ENCODE measurements at regions not wholly inside any gene's neighbourhood (a gene's known extent, or its start where the extent isn't known, plus 50 kb on each side); places are given as distances from the start of the nearest gene placed in this dataset.
"Not testable (repeated sequence)": the region's sequence is repeated elsewhere in the genome, so short reads cannot be mapped to it uniquely, and the experiment has no call there.

GRCh38 chr14:86775896-86776295 lies 1217.1 kb downstream of the GALC start:
- DNase-seq = not testable (repeated sequence)

GRCh38 chr14:86774916-86775315 lies 1218.1 kb downstream of the GALC start:
- DNase-seq = no peak

GRCh38 chr14:86772075-86772474 lies 1220.9 kb downstream of the GALC start:
- no peak for DNase-seq

- DNase-seq = no peak
Observed at GRCh38 chr14:86770186-86770585, 1222.8 kb downstream of the GALC start.

GRCh38 chr14:86766469-86766868 lies 1226.5 kb downstream of the GALC start:
- no peak for DNase-seq

GRCh38 chr14:86761611-86762010 lies 1231.4 kb downstream of the GALC start:
- DNase-seq = no peak

- no peak for DNase-seq
Observed at GRCh38 chr14:86756521-86757190, 1226.7 kb downstream of the FLRT2 start.

GRCh38 chr14:86750488-86750887 lies 1220.5 kb downstream of the FLRT2 start:
- DNase-seq = not testable (repeated sequence)

- no peak for DNase-seq
Observed at GRCh38 chr14:86739761-86740160, 1209.8 kb downstream of the FLRT2 start.

- not testable (repeated sequence) for DNase-seq
Observed at GRCh38 chr14:86731427-86731826, 1201.5 kb downstream of the FLRT2 start.

- no peak for DNase-seq
Observed at GRCh38 chr14:86723254-86723624, 1193.3 kb downstream of the FLRT2 start.

- DNase-seq = no peak
Observed at GRCh38 chr14:86722612-86723253, 1192.8 kb downstream of the FLRT2 start.

GRCh38 chr14:86714575-86714974 lies 1184.6 kb downstream of the FLRT2 start:
- no peak for DNase-seq

GRCh38 chr14:86714153-86714552 lies 1184.2 kb downstream of the FLRT2 start:
- peak; percentile 54 for DNase-seq

GRCh38 chr14:86712727-86713126 lies 1182.8 kb downstream of the FLRT2 start:
- no peak for DNase-seq

GRCh38 chr14:86712176-86712575 lies 1182.2 kb downstream of the FLRT2 start:
- DNase-seq = no peak

GRCh38 chr14:86708846-86709339 lies 1178.9 kb downstream of the FLRT2 start:
- no peak for DNase-seq

- no peak for DNase-seq
Observed at GRCh38 chr14:86707071-86707470, 1177.1 kb downstream of the FLRT2 start.

- DNase-seq = no peak
Observed at GRCh38 chr14:86683561-86683960, 1153.6 kb downstream of the FLRT2 start.

GRCh38 chr14:86675059-86675458 lies 1145.1 kb downstream of the FLRT2 start:
- DNase-seq = no peak

- no peak for DNase-seq
Observed at GRCh38 chr14:86673523-86673969, 1143.6 kb downstream of the FLRT2 start.

GRCh38 chr14:86672080-86672479 lies 1142.1 kb downstream of the FLRT2 start:
- DNase-seq = no peak

- no peak for DNase-seq
Observed at GRCh38 chr14:86665975-86666374, 1136.0 kb downstream of the FLRT2 start.

GRCh38 chr14:86662334-86662733 lies 1132.4 kb downstream of the FLRT2 start:
- no peak for DNase-seq

Data from DMS79 (cell line).